NT2/D1 (cell line): ENCODE measurements at regions not wholly inside any gene's neighbourhood (a gene's known extent, or its start where the extent isn't known, plus 50 kb on each side); places are given as distances from the start of the nearest gene placed in this dataset.

Source experiments
- YY1 ChIP-seq: IDR thresholded peaks from 2 replicates; pipeline ENCODE4 v1.6.1; 2011; ENCODE audit not compliant: insufficient read length, insufficient read depth
- ZNF274 ChIP-seq: IDR thresholded peaks from 2 replicates; pipeline ENCODE4 v1.6.1; 2011; ENCODE audit warnings: mild to moderate bottlenecking, low read depth, low read length

DNA sequence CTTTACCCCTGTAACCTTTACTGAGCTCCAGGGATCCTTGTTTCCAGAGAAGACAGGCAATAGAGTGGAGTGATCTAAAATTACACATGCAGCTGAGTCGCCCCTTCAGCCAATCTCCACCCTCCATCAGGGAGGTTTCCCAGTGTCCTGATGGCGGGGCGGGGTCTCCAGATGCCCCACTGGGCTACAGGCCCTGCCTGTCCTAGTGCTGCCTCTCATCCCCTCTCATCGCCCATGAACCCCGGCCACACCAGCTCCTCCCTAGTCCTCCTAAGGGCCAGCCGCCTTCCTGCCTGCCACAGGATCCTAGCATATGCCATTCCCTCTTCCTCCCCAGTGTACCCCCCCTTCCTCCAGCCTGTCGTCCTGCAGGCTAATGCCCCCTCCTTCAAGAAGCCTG, 144.1 kb upstream of the GLI2 start:
- TF ChIP-seq ZNF274 (no peak), YY1 (no peak)
